Stimulated activated CD4-positive, alpha-beta T cell treated with anti-CD3 and anti-CD28 coated beads, Interleukin-1b, Interleukin-23, amount 100 ng/mL, for 24 hours (primary cell): ENCODE measurements at regions not wholly inside any gene's neighbourhood (a gene's known extent, or its start where the extent isn't known, plus 50 kb on each side); places are given as distances from the start of the nearest gene placed in this dataset.
A peak's percentile ranks its signal among the peaks of the same experiment; 100 is the strongest.

Experiments used
- DNase-seq, 4 experiments: peaks; one replicate each; pipeline ENCODE4 v3.0.0-alpha.2; 2020; ENCODE audit warnings: low read depth in 4 of 4, low spot score in 1 of 4

- DNase-seq: no peak
These were observed 278.7 kb upstream of the NEBL start for GRCh38 chr10:21175797-21176196.

GRCh38 chr10:21174715-21175495 is 277.8 kb upstream of the NEBL start:
- DNase-seq: no peak

GRCh38 chr10:21173802-21174714 is 276.9 kb upstream of the NEBL start:
- peak in 3 of 4 experiments; percentile 2 to 30 (median 14) for DNase-seq

- DNase-seq: no peak
These were observed 276.1 kb upstream of the NEBL start for GRCh38 chr10:21172930-21173801.

- no peak for DNase-seq
These were observed 275.4 kb upstream of the NEBL start for GRCh38 chr10:21172542-21172929.

GRCh38 chr10:21171936-21172541 is 274.9 kb upstream of the NEBL start:
- DNase-seq: no peak

- DNase-seq: no peak
These were observed 274.3 kb upstream of the NEBL start for GRCh38 chr10:21171197-21171935.

GRCh38 chr10:21170216-21170615 is 273.1 kb upstream of the NEBL start:
- no peak for DNase-seq

GRCh38 chr10:21169271-21169670 is 272.2 kb upstream of the NEBL start:
- DNase-seq: no peak

- DNase-seq: no peak
These were observed 270.3 kb upstream of the NEBL start for GRCh38 chr10:21167288-21168010.

GRCh38 chr10:21166557-21167287 is 269.6 kb upstream of the NEBL start:
- DNase-seq: no peak

- DNase-seq: no peak
These were observed 268.4 kb upstream of the NEBL start for GRCh38 chr10:21165489-21165888.

- no peak for DNase-seq
These were observed 267.6 kb upstream of the NEBL start for GRCh38 chr10:21164687-21165086.

- no peak for DNase-seq
These were observed 265.8 kb upstream of the NEBL start for GRCh38 chr10:21162948-21163347.

- no peak for DNase-seq
These were observed 264.5 kb upstream of the NEBL start for GRCh38 chr10:21161647-21162046.

GRCh38 chr10:21161090-21161625 is 264.0 kb upstream of the NEBL start:
- no peak for DNase-seq

- no peak for DNase-seq
These were observed 263.0 kb upstream of the NEBL start for GRCh38 chr10:21160116-21160515.

- DNase-seq: no peak
These were observed 262.6 kb upstream of the NEBL start for GRCh38 chr10:21159669-21160068.

- no peak for DNase-seq
These were observed 261.2 kb upstream of the NEBL start for GRCh38 chr10:21158301-21158700.
